ENCODE measurements at regions not wholly inside any gene's neighbourhood (a gene's known extent, or its start where the extent isn't known, plus 50 kb on each side); places are given as distances from the start of the nearest gene placed in this dataset.

- dilution Hi-C loops (cut with HindIII; ENCODE audit: low sequenced_read_pairs, unreplicated experiment) (no loop called here), in situ Hi-C loops (cut with MboI; ENCODE audit: low sequenced_read_pairs) (no loop called here), intact Hi-C loops (cut with micrococcal nuclease) (no loop called here)
- Histone ChIP-seq H2BK5ac (ENCODE audit: low read depth, low read length, poor library complexity, severe bottlenecking) (no peak overlapping the region), H3K27me3 (ENCODE audit: control insufficient read depth, insufficient read depth, low read length) (no peaks in the 10 kb centered on the region), H3K4me1 (ENCODE audit: control insufficient read depth, insufficient read depth, low read length) (peaks cover 10% of the 10 kb centered on the region), H2AK5ac (ENCODE audit: low read depth, low read length) (no peak overlapping the region), H3K9me3 (ENCODE audit: control insufficient read depth, insufficient read depth, low read length) (no peaks in the 10 kb centered on the region), H3K56ac (ENCODE audit: extremely low read depth, insufficient read depth, low read length) (no peak overlapping the region), H3K18ac (ENCODE audit: low read depth, low read length) (no peak overlapping the region), H3K9ac (ENCODE audit: low read depth, low read length) (no peak overlapping the region), H3K23ac (ENCODE audit: low read depth, low read length) (no peak overlapping the region), H2BK120ac (ENCODE audit: low read depth, low read length) (no peak overlapping the region), H4K20me1 (ENCODE audit: insufficient read depth, low read length) (no peaks in the 10 kb centered on the region), H3K4me3 (ENCODE audit: insufficient read depth, low read depth, low read length) (no peak overlapping the region), H3K9me1 (ENCODE audit: insufficient read depth, low read length) (peaks cover 3% of the 10 kb centered on the region; the same call in 1 of the 2 replicates), H3K27ac (ENCODE audit: insufficient read depth, low read length) (no peak overlapping the region), H3K36me3 (ENCODE audit: control insufficient read depth, insufficient read depth, low read length) (no peaks in the 10 kb centered on the region), H2AK9ac (replicated peaks; ENCODE audit: low read depth, low read length, poor library complexity) (no peak overlapping the region), H4K5ac (ENCODE audit: low read depth, low read length) (no peak overlapping the region), H3K79me1 (ENCODE audit: low read depth in 1 of 2, low read length in 2 of 2) (no peaks in the 10 kb centered on the region), H4K8ac (ENCODE audit: low read depth in 2 of 2, low read length in 2 of 2) (no peak overlapping the region), H2BK20ac (ENCODE audit: low read depth, low read length) (no peak overlapping the region), H4K91ac (ENCODE audit: insufficient read depth, low read depth, low read length) (no peak overlapping the region), H2BK15ac (ENCODE audit: low read depth, low read length) (no peak overlapping the region), H3K14ac (replicated peaks; ENCODE audit: low read depth, low read length) (no peak overlapping the region), H2AFZ (replicated peaks; ENCODE audit: low read length, poor library complexity) (no peak overlapping the region), H3K4me2 (ENCODE audit: low read depth, low read length) (peak overlapping the region; percentile 27; the same call in 1 of the 2 replicates), H3K4ac (ENCODE audit: low read depth, low read length) (no peak overlapping the region)
- peak; percentile 55 for DNase-seq
- BruUV-seq (replicated peaks) = no TSS peak
- WGBS, 2 experiments (ENCODE audit: extremely low coverage in 2 of 2, insufficient read length in 1 of 2) = 89% methylated on average over 3 of the region's 4 CpGs; no CpG with 5 or more reads in 1 of the 2 experiments
- CTCF ChIA-PET = no interaction called here
- peak; percentile 53 for ATAC-seq (ENCODE audit: low read depth)
- POLR2A ChIA-PET (ENCODE audit: unreplicated experiment) = no interaction called here
- peak; percentile 20; the same call in 1 of the 2 replicates for TF ChIP-seq CEBPB (IDR thresholded peaks at IDR 0.05; ENCODE audit: low read depth, low read length)
- no peak for TF ChIP-seq MXI1 (IDR thresholded peaks at IDR 0.05; ENCODE audit: borderline replicate concordance, low read depth, low read length)
Measured at GRCh38 chr3:150090006-150090405, 119.3 kb upstream of the PFN2 start.

Data from IMR-90 (cell line).